Fibroblast of skin of scalp (primary cell): ENCODE measurements at regions not wholly inside any gene's neighbourhood (a gene's known extent, or its start where the extent isn't known, plus 50 kb on each side); places are given as distances from the start of the nearest gene placed in this dataset.

ENCODE experiments used
- DNase-seq: peaks from one replicate; pipeline ENCODE4 v3.0.0-alpha.2; 2013

DNA sequence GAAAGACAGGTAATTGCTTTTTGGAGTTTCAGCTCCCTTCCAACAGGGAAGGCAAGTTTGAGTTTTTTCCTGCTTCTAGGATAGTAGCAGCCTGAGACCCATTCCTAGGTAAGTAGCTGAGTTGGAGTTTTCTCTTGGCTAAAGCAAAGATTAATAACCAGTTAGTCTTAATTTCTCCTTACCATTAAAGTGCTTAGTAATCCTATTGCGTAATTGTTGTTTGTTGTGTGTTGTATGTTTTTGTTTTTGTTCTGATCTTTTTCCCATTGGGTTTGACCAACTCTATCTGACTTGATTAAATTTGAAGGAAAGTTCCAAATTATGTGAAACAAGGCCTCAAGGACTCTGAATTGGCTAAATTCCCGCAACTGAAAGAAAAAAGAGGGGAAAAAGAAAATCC lies 83.5 kb downstream of the TBX22 start:
- DNase-seq, result no peak

DNA sequence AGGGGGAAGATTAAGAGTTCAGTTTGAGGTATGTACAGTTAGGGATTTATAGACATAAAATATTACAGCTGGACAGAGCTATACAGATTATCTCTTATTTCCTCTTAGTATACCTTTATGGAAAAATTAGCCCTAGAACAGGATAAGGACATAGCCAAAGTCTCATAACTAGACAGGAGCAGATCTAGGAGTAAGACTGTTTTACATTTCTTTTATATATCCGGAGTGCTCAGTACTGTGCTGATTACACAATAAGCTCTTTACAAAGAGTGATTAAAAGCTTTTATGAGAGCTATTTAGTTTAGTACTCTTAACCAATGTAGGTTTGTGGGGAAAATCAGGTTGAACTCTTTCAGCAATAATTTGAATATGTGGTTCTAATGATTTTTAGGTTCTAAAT lies 105.8 kb downstream of the TBX22 start:
- no peak for DNase-seq

- DNase-seq, result no peak
Observed at GRCh38 chrX:80138938-80139337, 124.4 kb downstream of the TBX22 start.

DNA sequence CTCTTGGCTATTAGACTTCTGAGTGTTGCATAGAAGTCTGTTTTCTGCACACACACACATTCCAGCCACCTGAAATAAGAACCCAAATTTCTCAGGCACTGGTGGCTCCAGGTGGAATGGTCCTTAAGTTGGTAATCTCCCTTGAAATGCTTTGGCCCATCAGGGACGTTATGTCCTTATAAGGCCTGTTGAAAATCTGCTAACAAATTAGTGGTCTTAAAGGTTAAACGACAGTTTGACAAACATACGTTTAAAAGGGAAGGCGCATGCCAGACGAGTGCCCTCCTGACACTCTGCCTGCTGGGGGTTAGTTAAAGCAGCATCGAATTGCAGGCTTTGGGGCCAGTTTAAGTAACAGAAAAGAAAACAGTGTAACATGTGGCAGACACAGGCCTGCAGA lies 125.0 kb downstream of the TBX22 start:
- no peak for DNase-seq

GRCh38 chrX:80170581-80170980 lies 156.0 kb downstream of the TBX22 start:
- DNase-seq, result no peak

DNA sequence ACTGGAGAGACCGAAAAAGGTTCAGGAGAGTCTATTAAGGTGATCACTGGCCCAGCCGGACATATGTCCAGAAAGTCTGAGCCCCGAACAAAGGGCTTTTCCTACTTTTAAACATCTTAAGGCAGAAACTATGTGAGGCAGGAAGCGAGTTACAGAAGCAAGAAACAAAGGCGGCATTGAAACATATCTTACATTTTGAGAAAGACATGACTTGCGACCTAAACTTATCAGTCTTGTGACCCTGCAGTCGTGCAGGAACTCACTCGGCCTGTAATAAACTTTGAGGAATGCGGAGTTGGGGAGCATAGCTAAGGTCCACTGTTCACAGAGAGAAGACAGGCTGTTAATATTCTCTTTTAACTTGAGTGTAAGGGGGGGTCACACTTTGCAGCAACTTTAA lies 158.7 kb downstream of the TBX22 start:
- no peak for DNase-seq

GRCh38 chrX:80174925-80175574 lies 160.5 kb downstream of the TBX22 start:
- no peak for DNase-seq

GRCh38 chrX:80181079-80181478 lies 166.5 kb downstream of the TBX22 start:
- DNase-seq, result no peak

DNA sequence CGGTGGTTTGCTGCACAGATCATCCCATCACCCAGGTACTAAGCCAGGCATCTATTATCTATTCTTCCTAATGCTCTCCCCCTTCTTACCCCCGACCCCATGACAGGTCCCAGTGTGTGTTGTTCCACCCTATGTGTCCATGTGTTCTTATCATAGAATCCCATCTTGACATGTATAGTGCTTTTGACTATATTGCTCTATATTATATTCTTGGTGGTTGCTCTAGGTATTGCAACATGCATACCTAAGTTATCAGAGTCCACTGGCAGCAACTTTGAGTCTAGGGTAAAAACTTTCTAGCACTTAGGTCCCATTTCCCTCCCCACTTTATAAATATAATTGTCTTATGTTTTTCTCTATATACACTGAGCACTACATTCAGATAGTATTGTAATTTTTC lies 170.3 kb downstream of the TBX22 start:
- DNase-seq, result no peak

DNA sequence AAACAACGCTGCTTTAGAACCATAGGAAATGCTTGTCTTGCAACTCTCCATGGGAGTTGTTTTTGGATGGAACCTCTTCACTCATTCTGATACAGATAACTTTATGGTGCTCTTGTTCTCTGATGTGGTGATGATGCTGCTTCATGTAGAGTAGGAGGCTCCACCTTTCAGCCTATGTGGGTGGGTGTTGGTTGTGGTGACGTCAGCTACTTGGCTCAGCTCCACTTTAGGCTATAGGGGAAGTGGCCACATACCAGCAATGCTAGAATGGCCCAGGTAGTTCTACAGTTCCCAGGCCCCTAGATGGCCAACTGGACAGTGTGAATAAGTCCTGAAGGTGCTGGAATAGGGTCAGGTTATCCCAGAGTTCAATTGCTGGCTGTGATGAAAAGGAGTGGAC lies 192.1 kb downstream of the TBX22 start:
- no peak for DNase-seq

DNA sequence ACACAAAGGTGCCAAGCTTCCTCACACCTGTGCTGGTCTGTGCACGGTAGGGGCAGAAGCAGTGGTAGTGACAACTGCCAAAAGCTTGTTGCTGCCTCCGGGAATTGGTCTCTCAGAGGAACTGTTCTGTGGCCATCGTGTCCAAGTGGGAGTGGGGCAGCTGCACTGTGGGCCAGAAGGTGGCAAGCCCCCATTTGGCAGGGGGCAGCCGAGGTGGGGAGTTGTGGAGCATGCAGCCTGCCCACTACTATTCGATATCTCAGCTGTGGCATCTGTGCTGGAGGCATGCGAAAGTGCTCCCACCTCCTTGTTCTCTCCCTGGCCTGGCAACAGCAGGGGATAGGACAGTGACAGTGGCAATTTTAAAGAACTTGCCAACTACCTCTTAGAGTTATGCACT lies 192.8 kb downstream of the TBX22 start:
- DNase-seq, result no peak

GRCh38 chrX:80216086-80216485 lies 201.5 kb downstream of the TBX22 start:
- DNase-seq, result peak; percentile 17

GRCh38 chrX:80223982-80224579 lies 196.2 kb upstream of the TENT5D start:
- DNase-seq, result no peak

- DNase-seq, result no peak
Observed at GRCh38 chrX:80229626-80230025, 190.6 kb upstream of the TENT5D start.

GRCh38 chrX:80237072-80237471 lies 183.2 kb upstream of the TENT5D start:
- no peak for DNase-seq

DNA sequence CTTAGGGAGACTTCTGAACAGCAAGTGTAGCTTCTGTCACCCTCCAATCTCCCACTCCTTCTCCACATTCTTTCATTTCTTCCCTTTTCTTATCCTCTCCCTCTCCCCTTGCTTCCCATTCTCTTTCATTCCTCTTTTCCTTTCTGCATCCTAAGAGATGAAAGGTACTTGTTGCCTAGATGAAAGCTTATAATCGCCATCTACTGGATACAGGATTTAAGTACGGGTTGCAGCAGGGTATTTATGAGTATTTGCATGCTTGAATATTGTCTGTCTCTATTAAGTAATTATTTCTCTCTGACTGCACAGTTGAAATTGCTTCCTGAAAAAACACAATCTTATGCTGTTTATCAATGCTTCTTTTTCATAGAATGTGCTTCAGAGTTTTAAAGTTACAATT lies 174.0 kb upstream of the TENT5D start:
- no peak for DNase-seq

DNA sequence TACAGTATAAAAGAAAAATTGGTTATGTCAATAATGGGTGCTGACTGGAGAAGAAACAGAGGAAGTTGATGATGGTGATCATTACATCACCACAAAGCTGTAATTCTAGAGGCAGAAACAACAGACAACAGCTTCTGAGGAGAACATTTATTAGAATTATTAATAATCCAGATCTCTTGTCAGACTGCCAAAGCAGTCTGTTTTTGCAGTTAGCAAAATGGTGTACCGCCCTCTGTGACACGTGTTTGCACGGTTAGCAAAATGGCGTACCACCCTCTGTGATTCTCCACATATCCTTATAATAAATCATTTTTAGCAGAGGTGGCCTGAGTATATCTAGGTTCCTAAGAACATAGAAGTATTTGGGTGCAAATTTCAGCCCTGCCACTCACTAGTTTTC lies 154.0 kb upstream of the TENT5D start:
- DNase-seq, result no peak

- DNase-seq, result no peak
Observed at GRCh38 chrX:80266979-80267378, 153.3 kb upstream of the TENT5D start.

GRCh38 chrX:80267790-80268189 lies 152.5 kb upstream of the TENT5D start:
- DNase-seq, result no peak

- no peak for DNase-seq
Observed at GRCh38 chrX:80282535-80282934, 137.7 kb upstream of the TENT5D start.

GRCh38 chrX:80285131-80285773 lies 135.0 kb upstream of the TENT5D start:
- peak; percentile 3 for DNase-seq

GRCh38 chrX:80290834-80291233 lies 129.4 kb upstream of the TENT5D start:
- no peak for DNase-seq

- DNase-seq, result no peak
Observed at GRCh38 chrX:80293354-80293753, 126.9 kb upstream of the TENT5D start.

GRCh38 chrX:80306007-80306406 lies 114.2 kb upstream of the TENT5D start:
- no peak for DNase-seq
